BLaER1 treated with 17β-estradiol and CSF1 and Interleukin-3, amounts not matched to agents 10 nM and 100 nM (cell line): ENCODE measurements at regions not wholly inside any gene's neighbourhood (a gene's known extent, or its start where the extent isn't known, plus 50 kb on each side); places are given as distances from the start of the nearest gene placed in this dataset.

ENCODE experiments used
- H3K27ac ChIP-seq, 11 experiments: shearing (Covaris generic); formaldehyde crosslinking; 2 replicates each; pipeline ENCODE4 v1.8.1; 2022
- H3K27me3 ChIP-seq, 11 experiments: shearing (Covaris generic); formaldehyde crosslinking; 2 replicates each; pipeline ENCODE4 v1.8.1; 2022
- H3K36me3 ChIP-seq, 11 experiments: shearing (Covaris generic); formaldehyde crosslinking; 2 replicates each; pipeline ENCODE4 v1.8.1; 2022
- H3K4me1 ChIP-seq, 10 experiments: shearing (Covaris generic); formaldehyde crosslinking; 2 replicates each; pipeline ENCODE4 v1.8.1; 2022
- H3K4me2 ChIP-seq, 11 experiments: shearing (Covaris generic); formaldehyde crosslinking; 2 replicates each; pipeline ENCODE4 v1.8.1; 2022
- H3K4me3 ChIP-seq, 10 experiments: shearing (Covaris generic); formaldehyde crosslinking; 2 replicates each; pipeline ENCODE4 v1.8.1; 2022
- H3K9ac ChIP-seq, 11 experiments: shearing (Covaris generic); formaldehyde crosslinking; 2 replicates each; pipeline ENCODE4 v1.8.1; 2022
- H3K9me3 ChIP-seq, 11 experiments: shearing (Covaris generic); formaldehyde crosslinking; replicated peaks in 1 of 11; 2 replicates each; pipeline ENCODE4 v1.8.1; 2022
- H4K20me1 ChIP-seq, 11 experiments: shearing (Covaris generic); formaldehyde crosslinking; 2 replicates each; pipeline ENCODE4 v1.8.1; 2022
- Cebpa-rat ChIP-seq, 11 experiments: shearing (Covaris generic); IDR thresholded peaks; 2 replicates each; pipeline ENCODE4 v1.8.1; 2022

DNA sequence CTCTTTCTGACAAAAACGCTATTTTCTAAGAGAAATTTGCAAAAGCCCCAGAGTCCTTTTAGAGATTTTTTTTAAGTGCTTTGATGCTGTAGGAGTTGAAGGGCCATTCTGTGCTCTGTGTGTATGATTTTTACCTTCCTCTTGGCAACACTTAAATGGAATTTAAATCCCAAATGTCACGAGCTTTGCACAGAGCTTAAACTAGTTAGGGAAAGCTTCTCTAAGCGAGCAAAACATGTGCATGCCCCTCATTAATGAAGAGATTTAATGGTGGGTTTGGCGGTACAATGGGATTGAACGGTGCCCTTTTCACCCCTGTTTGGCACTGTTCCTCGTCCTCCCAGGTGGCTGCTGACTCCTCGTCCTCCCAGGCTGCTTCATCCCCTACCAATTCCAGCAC, 220.7 kb downstream of the DRD1 start:
- Histone ChIP-seq H3K27ac (no peak overlapping the region), H3K27me3 (no peaks in the 10 kb centered on the region)
- no peak for TF ChIP-seq Cebpa-rat (IDR thresholded peaks at IDR 0.05)

DNA sequence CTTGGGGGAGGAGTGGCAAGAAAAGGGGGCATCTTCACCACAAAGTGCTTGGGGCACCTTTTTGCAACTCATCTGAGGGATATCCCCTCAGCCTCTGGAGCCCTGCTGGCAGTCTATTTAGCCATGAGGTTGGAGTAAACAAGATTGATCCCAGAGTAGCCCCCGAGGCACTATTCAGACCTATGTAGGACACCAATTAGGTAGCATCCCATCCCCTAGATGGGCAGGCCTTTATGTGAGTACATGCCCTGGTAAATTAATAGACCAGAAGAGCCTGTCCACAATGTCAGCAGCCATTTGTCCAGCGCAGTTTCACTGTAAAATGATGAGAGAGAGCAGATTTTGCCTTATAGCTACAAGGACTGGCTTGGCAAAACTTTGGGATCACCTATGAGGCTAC, 221.4 kb downstream of the DRD1 start:
- H3K4me1 ChIP-seq, result no peaks in the 10 kb centered on the region
- no peak overlapping the region for H3K27ac ChIP-seq
- no peak overlapping the region for H3K4me2 ChIP-seq
- no peak overlapping the region for H3K9ac ChIP-seq
- no peaks in the 10 kb centered on the region for H4K20me1 ChIP-seq
- H3K4me3 ChIP-seq, result no peak overlapping the region
- no peaks in the 10 kb centered on the region for H3K9me3 ChIP-seq
- H3K36me3 ChIP-seq, result no peaks in the 10 kb centered on the region
- H3K27me3 ChIP-seq, result no peaks in the 10 kb centered on the region
- TF ChIP-seq Cebpa-rat (IDR thresholded peaks at IDR 0.05), result no peak

More for the DNA sequence above, 220.7 kb downstream of the DRD1 start:
- no peaks in the 10 kb centered on the region for H4K20me1 ChIP-seq
- H3K4me3 ChIP-seq, result no peak overlapping the region
- H3K9ac ChIP-seq, result no peak overlapping the region
- H3K36me3 ChIP-seq, result no peaks in the 10 kb centered on the region
- no peak overlapping the region for H3K4me2 ChIP-seq
- no peaks in the 10 kb centered on the region for H3K9me3 ChIP-seq
- H3K4me1 ChIP-seq, result no peaks in the 10 kb centered on the region

DNA sequence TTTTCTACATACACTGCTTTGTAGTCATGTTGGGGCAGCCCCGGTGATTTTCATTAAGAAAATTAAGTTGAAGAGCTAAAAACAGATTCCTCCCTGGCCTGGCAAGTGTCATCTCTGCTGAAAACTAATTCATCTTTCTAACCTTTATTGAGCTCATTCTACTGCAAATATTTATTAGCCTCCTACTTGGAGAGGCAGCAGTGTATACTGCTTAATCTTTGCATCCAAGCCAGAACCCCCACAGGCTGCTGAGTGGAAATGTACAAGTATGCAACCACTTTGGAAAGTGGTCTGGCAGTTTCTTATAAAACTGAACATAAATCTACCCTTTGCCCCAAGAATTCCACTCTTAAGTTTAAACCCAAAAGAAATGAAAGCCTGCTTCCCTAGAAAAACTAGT, 223.4 kb downstream of the DRD1 start:
- TF ChIP-seq Cebpa-rat (IDR thresholded peaks at IDR 0.05), result no peak
- Histone ChIP-seq H3K4me1 (peaks cover 0 to 6% (median 0%) of the 10 kb centered on the region in 10 experiments; a peak in 3 of 20 replicates), H3K27ac (no peak overlapping the region), H3K9me3 (no peaks in the 10 kb centered on the region), H3K36me3 (no peaks in the 10 kb centered on the region), H3K27me3 (no peaks in the 10 kb centered on the region), H4K20me1 (no peaks in the 10 kb centered on the region), H3K9ac (no peak overlapping the region), H3K4me2 (no peak overlapping the region), H3K4me3 (no peak overlapping the region)

DNA sequence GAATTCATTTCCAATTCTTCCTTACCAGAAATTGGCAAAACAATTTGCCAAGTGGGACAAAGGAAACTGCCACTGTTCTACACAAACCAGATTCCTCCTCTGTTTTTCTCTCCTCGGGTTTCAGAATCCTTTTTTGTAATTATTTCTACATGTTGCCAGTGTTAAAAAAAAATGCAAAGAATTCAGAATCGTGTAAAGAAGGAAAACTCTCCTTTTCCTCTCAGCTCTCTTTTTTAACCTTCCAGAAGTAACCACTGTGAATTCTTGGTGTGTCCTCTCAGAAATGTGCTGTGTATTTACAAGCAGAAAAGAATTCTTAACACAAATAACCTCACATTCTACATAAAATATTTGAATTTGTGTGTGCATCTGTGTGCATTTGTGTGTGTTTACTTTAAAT, 224.6 kb downstream of the DRD1 start:
- no peaks in the 10 kb centered on the region for H3K36me3 ChIP-seq
- peaks cover 0 to 6% (median 0%) of the 10 kb centered on the region in 10 experiments; a peak in 3 of 20 replicates for H3K4me1 ChIP-seq
- H4K20me1 ChIP-seq, result no peaks in the 10 kb centered on the region
- H3K9ac ChIP-seq, result no peak overlapping the region
- no peak overlapping the region for H3K27ac ChIP-seq
- H3K9me3 ChIP-seq, result no peaks in the 10 kb centered on the region
- no peaks in the 10 kb centered on the region for H3K27me3 ChIP-seq
- H3K4me3 ChIP-seq, result no peak overlapping the region
- no peak overlapping the region for H3K4me2 ChIP-seq
- no peak for TF ChIP-seq Cebpa-rat (IDR thresholded peaks at IDR 0.05)

DNA sequence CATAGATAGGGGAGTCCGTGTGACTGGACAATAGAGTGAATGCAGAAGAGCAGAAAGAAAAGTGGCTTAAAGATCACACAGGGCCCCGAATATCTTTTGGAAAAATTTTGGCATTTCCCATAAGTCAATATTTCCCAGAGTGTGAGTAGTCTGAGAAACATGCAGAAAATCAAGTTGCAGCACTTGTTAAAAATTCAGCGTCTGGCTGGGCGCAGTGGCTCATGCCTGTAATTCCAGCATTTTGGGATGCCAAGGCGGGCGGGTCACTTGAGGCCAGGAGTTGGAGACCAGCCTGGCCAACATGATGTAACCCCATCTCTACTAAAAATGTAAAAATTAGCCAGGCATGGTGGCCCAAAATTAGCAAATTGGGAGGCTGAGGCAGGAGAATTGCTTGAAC, 227.0 kb downstream of the DRD1 start:
- H3K4me2 ChIP-seq, result no peak overlapping the region
- peaks cover 0 to 6% (median 0%) of the 10 kb centered on the region in 10 experiments; a peak in 3 of 20 replicates for H3K4me1 ChIP-seq
- no peak for TF ChIP-seq Cebpa-rat (IDR thresholded peaks at IDR 0.05)
- no peaks in the 10 kb centered on the region for H3K9me3 ChIP-seq
- no peak overlapping the region for H3K9ac ChIP-seq
- H3K4me3 ChIP-seq, result no peak overlapping the region
- H4K20me1 ChIP-seq, result no peaks in the 10 kb centered on the region
- H3K27ac ChIP-seq, result no peak overlapping the region
- H3K36me3 ChIP-seq, result no peaks in the 10 kb centered on the region
- H3K27me3 ChIP-seq, result no peaks in the 10 kb centered on the region

DNA sequence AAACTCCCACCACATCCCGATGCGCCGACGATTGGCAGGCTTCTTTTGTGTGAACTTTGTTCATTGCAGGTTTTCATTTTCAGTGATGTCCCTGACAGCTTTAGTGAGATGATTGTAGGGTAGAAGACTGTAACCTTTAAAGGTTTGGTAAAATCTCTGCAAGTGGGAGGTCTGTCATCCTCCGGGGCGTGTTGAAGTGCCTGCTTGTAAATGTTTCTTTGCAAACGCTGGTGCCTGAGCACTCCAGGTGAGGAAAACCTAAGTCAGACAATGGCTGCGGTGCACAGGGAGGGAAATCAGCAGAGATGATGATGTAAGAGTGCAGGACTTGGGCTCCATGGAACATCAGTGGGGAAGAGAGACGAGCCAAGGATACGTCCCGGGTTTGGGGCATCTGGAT, 228.1 kb downstream of the DRD1 start:
- Histone ChIP-seq H3K9ac (no peak overlapping the region), H4K20me1 (no peaks in the 10 kb centered on the region), H3K27ac (no peak overlapping the region), H3K9me3 (no peaks in the 10 kb centered on the region), H3K27me3 (no peaks in the 10 kb centered on the region), H3K4me1 (peaks cover 0 to 6% (median 0%) of the 10 kb centered on the region in 10 experiments; a peak in 4 of 20 replicates), H3K36me3 (no peaks in the 10 kb centered on the region), H3K4me3 (no peak overlapping the region), H3K4me2 (no peak overlapping the region)
- TF ChIP-seq Cebpa-rat (IDR thresholded peaks at IDR 0.05), result no peak

DNA sequence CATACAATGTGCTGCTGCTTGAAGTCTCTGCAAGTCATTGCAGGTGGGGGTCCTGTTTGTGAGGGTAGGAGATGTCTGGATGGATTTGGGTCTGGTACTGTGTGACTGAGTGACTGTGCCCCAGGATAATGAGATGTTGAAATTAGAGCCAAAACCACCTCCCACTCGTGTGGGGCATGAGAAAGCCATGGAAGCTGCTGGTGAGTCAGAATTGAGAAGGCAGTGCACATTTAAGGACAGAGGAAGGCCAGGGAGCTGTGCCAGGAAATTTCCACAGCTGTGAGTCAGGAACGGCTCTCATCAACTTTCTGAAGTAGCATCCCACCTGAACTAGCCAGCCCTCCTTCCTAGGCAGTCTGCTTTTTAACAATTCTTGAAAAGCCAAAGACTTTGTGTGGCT, 229.8 kb downstream of the DRD1 start:
- no peak overlapping the region for H3K27ac ChIP-seq
- no peaks in the 10 kb centered on the region for H4K20me1 ChIP-seq
- H3K27me3 ChIP-seq, result no peaks in the 10 kb centered on the region
- no peak overlapping the region for H3K4me2 ChIP-seq
- H3K9ac ChIP-seq, result no peak overlapping the region
- TF ChIP-seq Cebpa-rat (IDR thresholded peaks at IDR 0.05), result no peak
- peaks cover 0 to 8% (median 3%) of the 10 kb centered on the region in 10 experiments; a peak in 5 of 20 replicates for H3K4me1 ChIP-seq
- H3K36me3 ChIP-seq, result no peaks in the 10 kb centered on the region
- no peaks in the 10 kb centered on the region for H3K9me3 ChIP-seq
- no peak overlapping the region for H3K4me3 ChIP-seq

DNA sequence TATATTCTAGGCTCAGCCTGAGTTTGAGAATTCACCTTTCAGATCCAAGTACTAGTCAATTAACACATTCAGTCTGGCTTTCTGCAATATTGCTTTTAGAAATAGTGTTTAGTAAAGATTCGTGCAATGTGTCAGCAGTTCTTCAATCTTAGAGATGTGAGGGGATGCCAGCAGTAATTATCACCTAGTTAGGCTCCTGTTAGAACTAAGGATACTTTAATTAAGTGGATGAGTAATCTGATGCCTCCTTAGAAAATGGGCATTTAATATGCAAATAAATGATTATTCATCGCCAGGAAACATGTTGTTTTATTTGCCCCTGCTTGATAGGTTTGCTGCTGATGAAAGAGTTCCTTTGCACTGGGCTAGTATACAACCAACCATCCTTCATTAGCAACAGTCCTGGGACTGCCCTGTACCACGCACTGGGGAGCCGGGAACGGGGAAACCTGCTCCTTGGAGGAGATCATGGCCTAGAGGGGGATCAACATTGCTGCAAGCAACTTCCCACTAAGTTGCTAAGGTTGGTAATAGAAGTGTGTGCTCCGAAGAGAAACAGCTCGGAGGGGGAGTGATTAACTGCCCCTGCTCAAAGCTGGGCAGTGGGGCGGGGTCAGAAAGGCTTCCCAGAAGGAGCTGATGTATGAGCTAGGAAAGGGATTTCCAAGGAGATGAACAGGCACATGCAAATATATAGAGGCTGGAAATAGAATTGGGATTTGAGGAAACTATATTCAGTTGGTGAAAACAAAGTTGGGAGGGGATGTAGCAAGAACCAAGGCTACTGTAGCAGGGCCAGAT, 231.8 kb downstream of the DRD1 start:
- Histone ChIP-seq H4K20me1 (no peaks in the 10 kb centered on the region), H3K4me2 (no peak overlapping the region), H3K27ac (no peak overlapping the region)

DNA sequence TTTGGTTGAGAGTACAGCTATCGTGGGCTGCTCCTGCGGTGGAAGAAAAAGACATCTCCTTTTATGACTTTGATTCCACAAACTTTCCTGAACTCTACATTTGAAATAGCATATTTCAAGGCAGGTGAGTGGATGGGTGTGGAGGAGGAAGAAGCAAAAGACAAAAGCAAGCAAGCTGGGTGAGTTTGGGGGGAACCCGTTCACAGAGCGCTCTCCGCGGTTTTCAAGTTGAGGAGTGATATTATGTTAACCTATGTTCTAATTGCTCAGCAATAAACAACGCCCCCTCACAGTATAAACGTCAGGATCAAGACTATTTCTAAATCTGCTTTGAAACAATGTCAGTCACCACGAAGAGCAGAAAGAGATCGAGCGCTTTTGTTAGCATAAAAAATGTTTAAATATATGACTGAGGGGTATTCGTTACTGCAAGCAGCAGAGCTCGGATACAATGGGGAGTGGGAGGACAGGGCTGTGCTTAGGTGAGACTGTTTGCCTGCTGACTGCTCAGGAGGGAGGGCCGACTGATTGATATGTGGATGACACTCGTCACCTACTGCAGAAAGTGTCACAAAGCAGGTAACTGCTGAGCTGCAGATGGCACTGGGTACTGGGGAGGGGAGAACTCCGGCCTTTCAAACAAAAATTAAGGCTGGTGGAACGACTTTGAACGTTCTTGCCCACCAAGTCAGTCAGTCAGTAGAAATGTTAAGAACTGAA, 236.5 kb downstream of the DRD1 start:
- H4K20me1 ChIP-seq, result no peaks in the 10 kb centered on the region
- no peak overlapping the region for H3K9ac ChIP-seq
- H3K36me3 ChIP-seq, result no peaks in the 10 kb centered on the region
- H3K4me2 ChIP-seq, result peak overlapping the region in 2 of 11 experiments; percentile 0 to 30; a peak in 1 of 22 replicates
- no peak for TF ChIP-seq Cebpa-rat (IDR thresholded peaks at IDR 0.05)
- H3K9me3 ChIP-seq, result no peaks in the 10 kb centered on the region
- H3K27ac ChIP-seq, result no peak overlapping the region
- H3K27me3 ChIP-seq, result no peaks in the 10 kb centered on the region
- no peak overlapping the region for H3K4me3 ChIP-seq
- H3K4me1 ChIP-seq, result peaks cover 0 to 11% (median 0%) of the 10 kb centered on the region in 10 experiments; a peak in 3 of 20 replicates

More for the DNA sequence above, 231.8 kb downstream of the DRD1 start:
- H3K4me1 ChIP-seq, result peaks cover 0 to 8% (median 3%) of the 10 kb centered on the region in 10 experiments; a peak in 6 of 20 replicates
- H3K4me3 ChIP-seq, result no peak overlapping the region
- H3K9me3 ChIP-seq, result no peaks in the 10 kb centered on the region
- no peaks in the 10 kb centered on the region for H3K36me3 ChIP-seq
- no peaks in the 10 kb centered on the region for H3K27me3 ChIP-seq
- no peak overlapping the region for H3K9ac ChIP-seq
- TF ChIP-seq Cebpa-rat (IDR thresholded peaks at IDR 0.05), result no peak
